ENCODE measurements at regions not wholly inside any gene's neighbourhood (a gene's known extent, or its start where the extent isn't known, plus 50 kb on each side); places are given as distances from the start of the nearest gene placed in this dataset.

DNA sequence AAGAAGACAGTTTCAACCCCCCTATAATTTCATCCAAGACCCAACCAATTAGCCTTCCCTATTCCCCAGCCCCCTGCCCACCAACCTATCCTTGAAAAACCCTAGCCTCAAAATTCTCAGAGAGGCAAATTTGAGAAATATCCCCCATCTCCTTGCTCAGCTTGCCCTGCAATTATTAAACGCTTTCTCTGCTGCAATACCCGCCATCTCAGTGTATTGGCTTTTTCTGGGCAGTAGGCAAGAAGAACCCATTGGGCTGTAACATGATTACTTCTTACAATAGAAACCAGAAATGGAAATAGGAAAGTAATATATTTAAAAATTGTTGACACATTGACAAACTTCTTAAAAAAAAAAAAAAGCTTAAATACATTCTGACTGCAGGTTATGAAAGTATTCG lies 140.6 kb upstream of the CCDC150 start:
- H3K4me2 ChIP-seq (ENCODE audit: low read length), result no peak overlapping the region
- TF ChIP-seq EZH2 (IDR thresholded peaks at IDR 0.05; ENCODE audit: insufficient read depth, low read length), result no peak
- TF ChIP-seq, protein P1, sequence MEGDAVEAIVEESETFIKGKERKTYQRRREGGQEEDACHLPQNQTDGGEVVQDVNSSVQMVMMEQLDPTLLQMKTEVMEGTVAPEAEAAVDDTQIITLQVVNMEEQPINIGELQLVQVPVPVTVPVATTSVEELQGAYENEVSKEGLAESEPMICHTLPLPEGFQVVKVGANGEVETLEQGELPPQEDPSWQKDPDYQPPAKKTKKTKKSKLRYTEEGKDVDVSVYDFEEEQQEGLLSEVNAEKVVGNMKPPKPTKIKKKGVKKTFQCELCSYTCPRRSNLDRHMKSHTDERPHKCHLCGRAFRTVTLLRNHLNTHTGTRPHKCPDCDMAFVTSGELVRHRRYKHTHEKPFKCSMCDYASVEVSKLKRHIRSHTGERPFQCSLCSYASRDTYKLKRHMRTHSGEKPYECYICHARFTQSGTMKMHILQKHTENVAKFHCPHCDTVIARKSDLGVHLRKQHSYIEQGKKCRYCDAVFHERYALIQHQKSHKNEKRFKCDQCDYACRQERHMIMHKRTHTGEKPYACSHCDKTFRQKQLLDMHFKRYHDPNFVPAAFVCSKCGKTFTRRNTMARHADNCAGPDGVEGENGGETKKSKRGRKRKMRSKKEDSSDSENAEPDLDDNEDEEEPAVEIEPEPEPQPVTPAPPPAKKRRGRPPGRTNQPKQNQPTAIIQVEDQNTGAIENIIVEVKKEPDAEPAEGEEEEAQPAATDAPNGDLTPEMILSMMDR (IDR thresholded peaks at IDR 0.05; ENCODE audit: insufficient read depth, low read depth, low read length), result no peak
- H3K4me3 Mint-ChIP-seq (ENCODE audit: unreplicated experiment), result no peak overlapping the region
- H3K36me3 ChIP-seq (ENCODE audit: insufficient read depth, low read length), result no peaks in the 10 kb centered on the region
- FAIRE-seq (no peak), DNase-seq (ENCODE audit: low read depth) (no peak)
- H3K27ac Mint-ChIP-seq (ENCODE audit: unreplicated experiment), result no peak overlapping the region
- H3K4me3 ChIP-seq (ENCODE audit: insufficient read depth, low read depth, low read length), result no peak overlapping the region
- no peaks in the 10 kb centered on the region for H3K79me2 ChIP-seq (ENCODE audit: insufficient read depth, low read length)
- peaks cover 5% of the 10 kb centered on the region for H3K9me3 Mint-ChIP-seq (ENCODE audit: unreplicated experiment)
- no peak overlapping the region for H2AFZ ChIP-seq (ENCODE audit: low read depth, low read length)
- no peaks in the 10 kb centered on the region for H3K9me3 ChIP-seq (ENCODE audit: insufficient read depth, low read depth, low read length)
- no peaks in the 10 kb centered on the region for H4K20me1 ChIP-seq (ENCODE audit: insufficient read depth, low read length)
- no peaks in the 10 kb centered on the region for H3K4me1 ChIP-seq (ENCODE audit: insufficient read depth, low read length)
- H3K36me3 Mint-ChIP-seq (ENCODE audit: low read depth, unreplicated experiment), result no peaks in the 10 kb centered on the region
- peaks cover 4% of the 10 kb centered on the region for H3K4me1 Mint-ChIP-seq (ENCODE audit: low read depth, unreplicated experiment)
- no peaks in the 10 kb centered on the region for H3K27me3 ChIP-seq (ENCODE audit: insufficient read depth, low read length)
- H3K27ac ChIP-seq (ENCODE audit: low read depth, low read length), result no peak overlapping the region
- H3K9ac ChIP-seq (ENCODE audit: low read length), result no peak overlapping the region
- no peaks in the 10 kb centered on the region for H3K27me3 Mint-ChIP-seq (ENCODE audit: low read depth, unreplicated experiment)

DNA sequence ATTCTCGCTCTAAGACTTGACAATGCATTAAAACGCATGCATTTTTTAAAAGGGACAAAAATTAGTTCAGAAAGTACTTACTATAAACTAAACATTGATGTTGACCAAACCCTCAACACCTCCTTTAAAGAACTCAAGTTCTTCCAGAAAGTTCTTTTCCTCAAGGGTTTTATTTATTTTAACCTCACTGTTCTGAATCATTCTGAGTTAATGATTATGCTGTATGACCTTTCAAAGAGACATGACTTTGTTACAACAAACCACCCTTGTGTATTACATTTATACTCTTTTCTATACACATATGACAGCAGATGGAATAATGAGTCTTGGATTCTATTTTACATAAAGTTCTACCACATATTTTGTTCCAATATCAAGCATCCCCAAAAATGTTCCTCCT lies 139.8 kb upstream of the CCDC150 start:
- H3K9me3 Mint-ChIP-seq (ENCODE audit: unreplicated experiment), result peaks cover 5% of the 10 kb centered on the region
- no peaks in the 10 kb centered on the region for H3K36me3 Mint-ChIP-seq (ENCODE audit: low read depth, unreplicated experiment)
- H3K27me3 Mint-ChIP-seq (ENCODE audit: low read depth, unreplicated experiment), result no peaks in the 10 kb centered on the region
- H3K4me3 ChIP-seq (ENCODE audit: insufficient read depth, low read depth, low read length), result no peak overlapping the region
- no peaks in the 10 kb centered on the region for H3K79me2 ChIP-seq (ENCODE audit: insufficient read depth, low read length)
- no peak overlapping the region for H3K9ac ChIP-seq (ENCODE audit: low read length)
- H2AFZ ChIP-seq (ENCODE audit: low read depth, low read length), result no peak overlapping the region
- no peak for FAIRE-seq
- H3K4me1 ChIP-seq (ENCODE audit: insufficient read depth, low read length), result no peaks in the 10 kb centered on the region
- H3K4me1 Mint-ChIP-seq (ENCODE audit: low read depth, unreplicated experiment), result peaks cover 4% of the 10 kb centered on the region
- TF ChIP-seq, protein P1 (IDR thresholded peaks at IDR 0.05; ENCODE audit: insufficient read depth, low read depth, low read length), result no peak
- TF ChIP-seq EZH2 (IDR thresholded peaks at IDR 0.05; ENCODE audit: insufficient read depth, low read length), result no peak
- H3K4me2 ChIP-seq (ENCODE audit: low read length), result no peak overlapping the region
- no peaks in the 10 kb centered on the region for H3K9me3 ChIP-seq (ENCODE audit: insufficient read depth, low read depth, low read length)
- no peak overlapping the region for H3K27ac Mint-ChIP-seq (ENCODE audit: unreplicated experiment)
- H3K4me3 Mint-ChIP-seq (ENCODE audit: unreplicated experiment), result no peak overlapping the region
- no peaks in the 10 kb centered on the region for H3K27me3 ChIP-seq (ENCODE audit: insufficient read depth, low read length)
- H3K27ac ChIP-seq (ENCODE audit: low read depth, low read length), result no peak overlapping the region
- no peaks in the 10 kb centered on the region for H3K36me3 ChIP-seq (ENCODE audit: insufficient read depth, low read length)
- H4K20me1 ChIP-seq (ENCODE audit: insufficient read depth, low read length), result no peaks in the 10 kb centered on the region
- no peak for DNase-seq (ENCODE audit: low read depth)

DNA sequence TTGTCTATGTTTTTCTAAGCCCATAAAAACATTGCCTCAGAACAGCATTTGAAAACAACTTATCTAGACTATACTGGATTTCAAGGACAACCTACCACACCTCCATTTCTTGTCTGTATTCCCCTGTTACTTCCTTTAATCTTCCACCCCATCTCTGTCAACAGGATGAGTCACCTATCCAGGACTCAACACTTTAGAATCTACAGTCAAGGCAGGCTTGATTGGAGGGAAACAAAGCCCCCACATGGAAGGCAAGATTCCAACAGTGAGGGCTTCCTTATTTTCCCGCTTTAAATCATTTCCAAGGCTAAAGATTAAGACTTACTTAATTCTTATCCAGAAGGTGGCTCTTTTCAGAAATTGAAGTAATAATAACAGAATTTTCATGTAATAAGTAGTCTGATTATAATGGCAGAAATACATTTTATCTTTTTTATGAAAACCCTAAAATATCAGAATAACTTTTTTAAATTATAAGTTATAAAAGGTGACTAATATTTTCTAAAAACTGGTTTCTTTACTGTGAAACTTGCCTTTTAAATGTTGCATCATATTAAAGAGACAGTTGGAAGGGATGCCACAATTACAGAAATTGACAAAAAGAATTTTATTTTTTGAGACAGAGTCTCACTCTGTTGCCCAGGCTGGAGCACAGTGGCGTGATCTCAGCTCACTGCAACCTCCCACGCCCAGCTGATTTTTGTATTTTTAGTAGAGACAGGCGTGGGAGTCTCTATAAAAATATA lies 138.7 kb upstream of the CCDC150 start:
- H3K36me3 Mint-ChIP-seq (ENCODE audit: low read depth, unreplicated experiment), result no peaks in the 10 kb centered on the region
- H3K9ac ChIP-seq (ENCODE audit: low read length), result no peak overlapping the region
- H4K20me1 ChIP-seq (ENCODE audit: insufficient read depth, low read length), result no peaks in the 10 kb centered on the region
- peak; percentile 46 for DNase-seq (ENCODE audit: low read depth)
- H3K4me3 ChIP-seq (ENCODE audit: insufficient read depth, low read depth, low read length), result no peak overlapping the region
- H3K27me3 Mint-ChIP-seq (ENCODE audit: low read depth, unreplicated experiment), result no peaks in the 10 kb centered on the region
- H3K27ac Mint-ChIP-seq (ENCODE audit: unreplicated experiment), result no peak overlapping the region
- H3K9me3 ChIP-seq (ENCODE audit: insufficient read depth, low read depth, low read length), result no peaks in the 10 kb centered on the region
- TF ChIP-seq, protein P1 (IDR thresholded peaks at IDR 0.05; ENCODE audit: insufficient read depth, low read depth, low read length), result no peak
- no peak for TF ChIP-seq EZH2 (IDR thresholded peaks at IDR 0.05; ENCODE audit: insufficient read depth, low read length)
- H3K4me3 Mint-ChIP-seq (ENCODE audit: unreplicated experiment), result no peak overlapping the region
- no peaks in the 10 kb centered on the region for H3K79me2 ChIP-seq (ENCODE audit: insufficient read depth, low read length)
- H3K36me3 ChIP-seq (ENCODE audit: insufficient read depth, low read length), result no peaks in the 10 kb centered on the region
- H3K27ac ChIP-seq (ENCODE audit: low read depth, low read length), result no peak overlapping the region
- peaks cover 3% of the 10 kb centered on the region for H3K9me3 Mint-ChIP-seq (ENCODE audit: unreplicated experiment)
- no peaks in the 10 kb centered on the region for H3K27me3 ChIP-seq (ENCODE audit: insufficient read depth, low read length)
- no peak for FAIRE-seq
- peaks cover 4% of the 10 kb centered on the region for H3K4me1 Mint-ChIP-seq (ENCODE audit: low read depth, unreplicated experiment)
- no peak overlapping the region for H2AFZ ChIP-seq (ENCODE audit: low read depth, low read length)
- no peaks in the 10 kb centered on the region for H3K4me1 ChIP-seq (ENCODE audit: insufficient read depth, low read length)
- H3K4me2 ChIP-seq (ENCODE audit: low read length), result no peak overlapping the region
